HG02759 (cell line): ENCODE measurements at regions not wholly inside any gene's neighbourhood (a gene's known extent, or its start where the extent isn't known, plus 50 kb on each side); places are given as distances from the start of the nearest gene placed in this dataset.
"Not testable (repeated sequence)": the region's sequence is repeated elsewhere in the genome, so short reads cannot be mapped to it uniquely, and the experiment has no call there.

Source experiments
- ATAC-seq: cut with Tn5 transposase; IDR thresholded peaks from one replicate; pipeline ENCODE4 v1.9.1; 2021; ENCODE audit warnings: mild to moderate bottlenecking, moderate library complexity; ENCODE audit not compliant: unreplicated experiment

DNA sequence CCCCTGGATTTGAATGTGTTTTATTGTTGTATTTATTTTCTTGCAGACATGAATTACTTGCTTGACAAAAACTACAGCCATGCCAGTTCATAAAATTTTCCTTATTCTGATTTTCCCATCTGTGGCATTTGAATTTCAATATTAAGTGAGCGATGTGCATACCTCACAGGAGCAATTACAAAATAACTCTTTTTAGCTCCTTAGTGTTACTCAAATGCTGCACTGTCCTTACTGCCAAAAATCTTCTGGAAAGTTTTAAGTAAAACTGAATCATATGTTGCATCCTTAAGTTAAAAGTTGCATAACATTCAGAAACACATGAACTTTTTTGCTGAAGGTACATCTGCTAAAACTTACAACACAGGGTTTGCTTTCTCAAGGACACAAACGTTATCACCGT, 120.1 kb downstream of the OR4M2 start:
- not testable (repeated sequence) for ATAC-seq

DNA sequence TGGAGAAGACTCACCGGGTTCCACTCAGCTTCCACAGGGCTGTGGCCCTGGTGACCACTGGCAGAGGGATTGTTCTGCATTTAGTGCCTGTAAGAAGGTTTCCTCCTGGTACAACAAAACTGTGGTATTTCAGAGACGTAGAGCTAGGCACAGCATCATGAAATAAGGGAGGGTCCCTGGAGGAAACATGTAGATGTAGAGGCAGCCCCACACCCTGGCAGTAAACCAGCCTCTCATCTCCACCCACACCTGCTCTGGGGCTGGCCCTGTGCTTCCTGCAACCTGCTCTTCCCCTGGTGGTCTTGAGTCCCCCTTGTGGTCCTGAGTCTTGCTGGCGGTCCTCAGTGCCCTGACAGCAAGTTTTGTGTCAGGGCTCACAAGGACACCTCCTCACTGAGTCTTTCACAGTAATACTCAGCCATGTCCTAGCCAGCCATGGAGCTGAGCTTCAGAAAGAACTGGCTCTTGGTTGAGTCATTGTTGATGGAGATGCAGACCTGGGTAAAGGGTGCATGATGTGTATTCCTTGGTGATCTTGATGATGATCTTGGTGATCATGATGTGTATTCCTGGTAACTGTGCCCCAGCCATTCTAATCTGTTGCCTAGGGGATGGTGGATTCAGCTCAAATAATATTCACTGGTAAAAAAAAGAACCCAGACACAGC, 121.8 kb downstream of the OR4M2 start:
- ATAC-seq, result not testable (repeated sequence)

DNA sequence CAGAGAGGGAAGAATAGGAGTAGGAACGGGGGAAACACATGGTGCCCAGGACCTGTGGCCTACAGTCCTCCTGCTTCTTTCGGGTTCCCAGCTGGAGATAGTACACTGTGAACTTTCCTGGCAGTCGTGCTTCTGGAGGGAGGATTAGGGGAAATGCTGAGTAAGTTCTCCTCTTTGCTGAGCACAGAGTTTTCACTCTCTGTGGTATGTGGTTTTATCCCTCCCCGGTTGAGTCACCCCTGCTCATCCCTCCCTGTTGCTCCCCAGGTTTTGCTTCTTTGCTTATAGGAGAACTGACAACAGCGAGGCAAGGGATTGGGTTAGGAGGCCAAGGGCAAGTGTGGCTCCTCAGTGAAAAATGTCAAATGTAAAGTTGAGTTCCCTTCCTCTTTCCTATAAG, 122.9 kb downstream of the OR4M2 start:
- ATAC-seq, result not testable (repeated sequence)

DNA sequence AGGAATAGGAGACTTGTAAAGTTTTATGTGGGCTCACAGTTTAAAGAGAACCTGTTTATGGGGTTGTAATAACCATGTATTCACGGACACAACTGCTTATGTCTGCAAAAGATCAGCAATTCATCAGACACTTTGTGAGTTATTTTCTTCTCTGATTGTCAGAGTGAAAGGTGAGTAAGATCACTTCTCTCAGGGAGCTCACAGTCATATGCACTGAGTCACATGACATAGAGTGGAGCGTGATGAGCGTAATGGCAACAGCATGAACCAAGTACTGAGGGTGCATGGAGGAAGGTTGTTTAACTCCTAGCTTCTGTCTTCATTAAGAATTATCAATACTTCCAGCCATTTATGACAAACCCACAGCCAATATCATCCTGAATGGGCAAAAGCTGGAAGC, 128.8 kb downstream of the OR4M2 start:
- not testable (repeated sequence) for ATAC-seq

- not testable (repeated sequence) for ATAC-seq
Observed at GRCh38 chr15:22222596-22222995, 142.3 kb downstream of the OR4M2 start.

GRCh38 chr15:22224241-22224671, 143.9 kb downstream of the OR4M2 start:
- ATAC-seq, result no peak

DNA sequence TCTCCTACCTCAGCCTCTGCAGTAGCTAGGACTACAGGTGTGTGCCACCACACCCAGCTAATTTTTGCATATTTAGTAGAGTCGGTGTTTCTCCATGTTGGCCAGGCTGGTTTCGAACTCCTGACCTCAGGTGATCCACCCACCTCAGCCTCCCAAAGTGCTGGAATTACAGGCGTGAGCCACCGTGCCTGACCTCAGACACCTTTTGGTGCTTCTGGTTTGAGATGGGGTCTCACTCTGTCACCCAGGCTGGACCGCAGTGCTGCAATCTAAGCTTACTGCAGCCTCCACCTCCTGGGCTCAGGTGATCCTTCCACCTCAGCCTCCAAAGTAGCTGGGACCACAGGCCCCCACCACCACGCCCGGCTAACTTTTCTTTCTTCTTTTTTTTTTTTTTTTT, 144.6 kb downstream of the OR4M2 start:
- ATAC-seq, result not testable (repeated sequence)

DNA sequence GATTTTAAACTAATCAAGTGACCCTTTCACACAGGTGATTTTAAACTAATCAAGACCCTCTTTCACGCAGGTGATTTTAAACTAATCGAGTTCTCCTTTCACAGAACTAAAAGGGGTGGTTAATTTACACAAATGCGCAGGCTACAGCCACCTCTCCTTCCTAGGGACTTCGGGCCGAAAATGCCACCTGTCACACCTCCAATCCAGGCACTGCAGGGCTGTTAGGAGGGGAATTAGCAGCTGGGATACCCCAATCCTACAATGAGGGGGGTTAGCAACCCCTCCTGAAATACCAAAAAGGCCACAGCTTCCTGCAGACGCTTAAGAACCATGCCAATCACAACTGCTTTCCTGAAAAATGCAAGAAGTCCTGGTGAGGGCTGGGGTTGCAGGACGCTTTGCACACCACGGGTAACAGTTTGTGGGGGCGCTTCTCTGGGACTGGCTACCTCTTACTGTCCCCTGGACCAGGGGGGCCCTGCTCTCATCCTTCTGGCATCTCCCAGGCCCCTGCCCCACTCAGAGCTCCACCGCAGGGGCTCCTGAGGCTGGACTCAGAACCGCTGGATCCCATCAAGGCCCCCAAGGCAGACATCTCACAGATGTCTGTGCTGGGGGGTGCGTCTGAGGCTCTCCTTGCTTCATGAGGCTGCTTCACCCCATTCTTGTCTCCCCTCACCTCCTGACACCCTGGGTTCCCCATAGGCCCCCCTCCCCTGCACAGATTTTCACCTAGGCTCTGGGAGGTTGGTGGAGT, 145.9 kb downstream of the OR4M2 start:
- no peak for ATAC-seq

DNA sequence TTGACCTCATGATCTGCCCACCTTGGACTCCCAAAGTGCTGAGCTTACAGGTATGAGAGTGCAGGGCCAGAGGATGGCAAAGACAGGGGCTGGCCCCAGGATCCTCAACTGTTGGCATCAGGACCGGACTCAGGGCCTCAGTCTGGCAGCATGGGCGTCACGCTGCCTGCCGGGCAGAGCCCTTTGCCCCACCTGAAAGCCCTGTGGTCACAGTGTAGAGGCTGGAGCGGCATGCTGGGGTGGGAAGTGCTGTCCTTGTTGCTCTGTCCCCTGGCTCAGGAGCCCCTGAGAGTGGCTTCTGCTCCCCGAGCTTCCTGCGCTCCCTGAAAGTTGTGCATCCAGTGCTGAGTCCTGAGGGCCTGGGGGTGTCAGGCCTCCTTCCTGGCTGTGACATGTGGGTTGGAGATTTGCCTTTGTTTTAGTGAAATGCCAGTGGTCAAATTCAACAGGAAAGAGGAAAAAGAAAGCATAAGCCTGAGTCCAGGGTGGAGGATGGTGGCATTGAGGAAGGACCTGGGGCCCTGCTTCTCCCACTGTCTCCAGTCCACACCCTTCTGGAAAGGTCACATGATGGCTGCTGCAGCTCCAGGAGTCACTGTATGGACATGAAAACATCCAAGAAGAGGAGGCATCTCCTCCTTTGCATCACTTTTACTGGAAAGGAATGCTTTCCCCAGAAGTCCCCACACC, 147.2 kb downstream of the OR4M2 start:
- ATAC-seq, result no peak

GRCh38 chr15:22228101-22228762, 147.9 kb downstream of the OR4M2 start:
- ATAC-seq, result no peak

- no peak for ATAC-seq
Observed at GRCh38 chr15:22229990-22230819, 149.9 kb downstream of the OR4M2 start.

DNA sequence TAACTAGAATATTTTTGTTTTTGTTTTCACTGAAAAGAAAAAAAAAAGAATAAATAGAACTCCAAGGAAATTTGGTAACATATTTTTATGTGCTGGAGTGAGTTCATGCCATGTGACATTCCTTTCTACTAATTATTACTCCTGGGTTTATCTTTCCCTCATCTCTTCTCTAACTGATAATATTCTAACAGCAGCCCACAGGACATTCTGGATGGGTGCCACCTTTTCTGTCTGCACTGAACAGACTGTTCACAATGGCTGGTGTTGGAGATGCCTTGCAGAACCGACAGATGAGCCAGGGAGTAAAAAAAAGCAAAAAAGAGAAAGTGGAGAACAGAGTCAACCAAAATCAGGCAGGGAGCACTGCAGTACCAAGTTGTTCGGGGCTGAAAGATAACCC, 151.3 kb downstream of the OR4M2 start:
- no peak for ATAC-seq

- no peak for ATAC-seq
Observed at GRCh38 chr15:22232675-22233074, 152.3 kb downstream of the OR4M2 start.

- not testable (repeated sequence) for ATAC-seq
Observed at GRCh38 chr15:22235261-22235930, 155.1 kb downstream of the OR4M2 start.

DNA sequence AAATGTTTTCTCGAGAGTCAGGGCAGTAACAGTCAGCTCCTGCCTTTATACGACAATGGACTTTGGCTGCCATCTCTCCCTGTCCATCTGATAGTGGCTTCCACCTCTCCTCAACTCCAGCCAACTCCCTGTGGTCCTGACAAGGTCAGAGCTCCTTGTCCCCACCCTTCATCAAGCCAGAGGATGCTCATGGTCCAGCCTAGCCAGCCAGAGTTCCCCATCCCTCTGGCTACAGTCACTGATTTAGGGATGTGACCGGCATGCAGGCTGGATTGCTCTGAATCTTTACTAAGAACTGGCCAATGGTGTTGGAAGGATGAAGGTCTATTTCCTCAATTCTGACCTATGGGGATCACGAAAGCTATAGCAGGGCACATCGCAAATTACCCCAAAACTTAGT, 156.1 kb downstream of the OR4M2 start:
- ATAC-seq, result no peak

DNA sequence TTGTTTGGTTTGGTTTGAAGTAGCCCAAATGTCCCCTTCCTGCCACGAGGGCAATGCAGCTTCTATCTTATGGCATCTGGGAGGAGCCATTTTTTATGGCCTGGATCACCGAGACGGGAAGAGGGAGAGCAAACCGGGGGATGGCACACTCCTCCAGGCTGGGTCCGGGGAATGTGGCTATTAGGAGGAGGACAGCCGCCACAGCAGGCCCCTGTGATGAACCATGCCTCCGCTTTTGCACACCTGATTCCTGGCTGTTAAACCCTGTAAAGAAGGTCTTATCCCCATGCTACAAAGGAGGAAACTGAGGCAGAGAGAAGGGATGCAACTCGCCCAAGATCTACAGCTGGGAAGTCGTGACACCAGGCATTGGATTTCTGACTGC, 157.6 kb downstream of the OR4M2 start:
- ATAC-seq, result no peak

DNA sequence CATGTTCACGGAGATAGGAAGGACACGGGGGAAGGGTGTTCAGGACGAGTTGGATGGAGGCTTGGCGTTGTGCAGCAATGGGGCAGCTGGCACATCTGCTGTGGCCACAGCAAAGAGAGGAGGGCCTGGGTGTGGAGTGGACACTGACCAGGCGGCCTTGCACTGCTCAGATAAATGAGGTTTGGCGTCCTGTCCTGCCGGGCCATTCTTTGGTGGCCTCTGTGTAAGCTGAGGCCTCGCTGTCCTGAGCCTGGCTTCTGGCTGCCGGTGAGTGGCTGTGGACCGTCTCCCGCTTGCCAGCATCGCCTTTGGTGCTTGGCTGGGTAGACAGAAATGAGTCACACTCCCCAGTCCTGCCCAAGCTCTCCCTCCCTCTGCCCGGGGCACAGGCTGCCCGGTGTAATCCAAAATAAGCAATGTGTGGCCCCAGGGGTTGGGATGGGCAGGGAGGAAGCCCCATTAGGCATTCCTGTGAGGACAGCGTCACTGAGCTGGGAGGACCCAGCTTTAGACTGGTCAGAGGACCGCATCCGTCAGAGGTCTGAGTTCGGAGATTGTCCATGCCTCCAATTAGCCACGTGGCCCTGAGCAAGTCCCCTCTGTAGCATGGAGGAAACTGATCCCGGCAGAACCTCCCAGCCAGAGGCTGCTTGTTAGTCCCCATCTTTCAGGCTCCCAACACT, 158.1 kb downstream of the OR4M2 start:
- not testable (repeated sequence) for ATAC-seq

GRCh38 chr15:22238959-22239805, 158.9 kb downstream of the OR4M2 start:
- ATAC-seq, result not testable (repeated sequence)
